ENCODE measurements at regions not wholly inside any gene's neighbourhood (a gene's known extent, or its start where the extent isn't known, plus 50 kb on each side); places are given as distances from the start of the nearest gene placed in this dataset.

GRCh38 chr13:81781471-81781870, 1440.5 kb upstream of the SPRY2 start:
- DNase-seq (ENCODE audit: low spot score): no peak

- DNase-seq (ENCODE audit: low spot score): no peak
These were observed 1439.0 kb upstream of the SPRY2 start for GRCh38 chr13:81779876-81780275.

- no peak for DNase-seq (ENCODE audit: low spot score)
These were observed 1437.4 kb upstream of the SPRY2 start for GRCh38 chr13:81778350-81778749.

- DNase-seq (ENCODE audit: low spot score): no peak
These were observed 1432.3 kb upstream of the SPRY2 start for GRCh38 chr13:81773263-81773662.

- DNase-seq (ENCODE audit: low spot score): no peak
These were observed 1431.0 kb upstream of the SPRY2 start for GRCh38 chr13:81771951-81772350.

GRCh38 chr13:81770868-81771505, 1430.1 kb upstream of the SPRY2 start:
- no peak for DNase-seq (ENCODE audit: low spot score)

GRCh38 chr13:81762449-81762848, 1421.5 kb upstream of the SPRY2 start:
- DNase-seq (ENCODE audit: low spot score): no peak

GRCh38 chr13:81760316-81760715, 1419.4 kb upstream of the SPRY2 start:
- DNase-seq (ENCODE audit: low spot score): no peak

- DNase-seq (ENCODE audit: low spot score): no peak
These were observed 1416.5 kb upstream of the SPRY2 start for GRCh38 chr13:81757348-81757970.

GRCh38 chr13:81745391-81745790, 1404.5 kb upstream of the SPRY2 start:
- DNase-seq (ENCODE audit: low spot score): no peak

GRCh38 chr13:81738364-81738763, 1397.4 kb upstream of the SPRY2 start:
- DNase-seq (ENCODE audit: low spot score): no peak

GRCh38 chr13:81726037-81726726, 1385.3 kb upstream of the SPRY2 start:
- no peak for DNase-seq (ENCODE audit: low spot score)

GRCh38 chr13:81722456-81722855, 1381.5 kb upstream of the SPRY2 start:
- DNase-seq (ENCODE audit: low spot score): no peak

GRCh38 chr13:81721400-81721799, 1380.5 kb upstream of the SPRY2 start:
- no peak for DNase-seq (ENCODE audit: low spot score)

GRCh38 chr13:81714513-81714912, 1373.6 kb upstream of the SPRY2 start:
- DNase-seq (ENCODE audit: low spot score): no peak

GRCh38 chr13:81713201-81713600, 1372.3 kb upstream of the SPRY2 start:
- DNase-seq (ENCODE audit: low spot score): no peak

GRCh38 chr13:81697826-81698225, 1356.9 kb upstream of the SPRY2 start:
- DNase-seq (ENCODE audit: low spot score): no peak

GRCh38 chr13:81686877-81687276, 1346.0 kb upstream of the SPRY2 start:
- peak; percentile 30 for DNase-seq (ENCODE audit: low spot score)

GRCh38 chr13:81683521-81683920, 1342.6 kb upstream of the SPRY2 start:
- DNase-seq (ENCODE audit: low spot score): no peak

GRCh38 chr13:81682081-81682630, 1341.2 kb upstream of the SPRY2 start:
- DNase-seq (ENCODE audit: low spot score): no peak

GRCh38 chr13:81677857-81678256, 1336.9 kb upstream of the SPRY2 start:
- DNase-seq (ENCODE audit: low spot score): no peak

GRCh38 chr13:81676008-81676407, 1335.1 kb upstream of the SPRY2 start:
- no peak for DNase-seq (ENCODE audit: low spot score)

- DNase-seq (ENCODE audit: low spot score): no peak
These were observed 1330.1 kb upstream of the SPRY2 start for GRCh38 chr13:81671064-81671463.
